HG02852 (cell line): ENCODE measurements at regions not wholly inside any gene's neighbourhood (a gene's known extent, or its start where the extent isn't known, plus 50 kb on each side); places are given as distances from the start of the nearest gene placed in this dataset.

Experiments used
- ATAC-seq: cut with Tn5 transposase; IDR thresholded peaks from one replicate; pipeline ENCODE4 v1.9.1; 2021; ENCODE audit warnings: mild to moderate bottlenecking, moderate library complexity; ENCODE audit not compliant: unreplicated experiment

- no peak for ATAC-seq
Measured at GRCh38 chr2:611519-611918, 65.7 kb downstream of the TMEM18 start.

- no peak for ATAC-seq
Measured at GRCh38 chr2:610491-610890, 66.7 kb downstream of the TMEM18 start.

GRCh38 chr2:609881-610280 lies 67.3 kb downstream of the TMEM18 start:
- ATAC-seq = no peak

- no peak for ATAC-seq
Measured at GRCh38 chr2:609449-609848, 67.8 kb downstream of the TMEM18 start.

- ATAC-seq = no peak
Measured at GRCh38 chr2:608711-609110, 68.5 kb downstream of the TMEM18 start.

GRCh38 chr2:608297-608696 lies 68.9 kb downstream of the TMEM18 start:
- no peak for ATAC-seq

GRCh38 chr2:607709-608108 lies 69.5 kb downstream of the TMEM18 start:
- no peak for ATAC-seq

GRCh38 chr2:607172-607571 lies 70.0 kb downstream of the TMEM18 start:
- ATAC-seq = no peak

GRCh38 chr2:605674-606608 lies 71.3 kb downstream of the TMEM18 start:
- ATAC-seq = no peak

- ATAC-seq = no peak
Measured at GRCh38 chr2:604854-605524, 72.2 kb downstream of the TMEM18 start.

- ATAC-seq = no peak
Measured at GRCh38 chr2:604385-604784, 72.8 kb downstream of the TMEM18 start.

- no peak for ATAC-seq
Measured at GRCh38 chr2:603869-604268, 73.3 kb downstream of the TMEM18 start.

- no peak for ATAC-seq
Measured at GRCh38 chr2:603427-603826, 73.8 kb downstream of the TMEM18 start.

GRCh38 chr2:602571-603359 lies 74.4 kb downstream of the TMEM18 start:
- ATAC-seq = no peak

GRCh38 chr2:601806-602455 lies 75.3 kb downstream of the TMEM18 start:
- no peak for ATAC-seq

GRCh38 chr2:601387-601698 lies 75.9 kb downstream of the TMEM18 start:
- ATAC-seq = no peak

GRCh38 chr2:600542-601386 lies 76.4 kb downstream of the TMEM18 start:
- ATAC-seq = no peak

GRCh38 chr2:599601-600000 lies 77.6 kb downstream of the TMEM18 start:
- no peak for ATAC-seq

- no peak for ATAC-seq
Measured at GRCh38 chr2:598058-598802, 79.0 kb downstream of the TMEM18 start.
